B cell (primary cell): ENCODE measurements at regions not wholly inside any gene's neighbourhood (a gene's known extent, or its start where the extent isn't known, plus 50 kb on each side); places are given as distances from the start of the nearest gene placed in this dataset.

ENCODE experiments used
- ATAC-seq: fragments of 200-7000 bp; cut with Tn5 transposase; one replicate; pipeline ENCODE4 v1.10.0; 2021; ENCODE audit warnings: low read depth, mild to moderate bottlenecking, moderate number of reproducible peaks, moderate library complexity
- CTCF ChIA-PET: fragments of 350-600 bp; sonication (Branson Sonifier 250); formaldehyde crosslinking; loops from one replicate; lab custom pipeline; 2021; ENCODE audit warnings: antibody characterized with exemption, inconsistent platforms; lab: Charles Lee
- POLR2A ChIA-PET: fragments of 350-600 bp; sonication (Branson Sonifier 250); formaldehyde crosslinking; loops from one replicate; lab custom pipeline; 2021; ENCODE audit warnings: antibody characterized with exemption; lab: Charles Lee
- DNase-seq: peaks from one replicate; pipeline ENCODE4 v3.0.0; 2013
- H2AFZ ChIP-seq: 2 replicates; pipeline ENCODE4 v1.6.1; 2012; ENCODE audit warnings: mild to moderate bottlenecking, low read depth, low read length; ENCODE audit not compliant: insufficient read depth, poor library complexity, severe bottlenecking
- H3K27ac ChIP-seq, 2 donors: 1 replicate in 1 of 2; 2 replicates in 1 of 2; pipeline ENCODE4 v1.5.1; 2012 to 2013; ENCODE audit warnings: low read length in 2 of 2, mild to moderate bottlenecking in 2 of 2, moderate library complexity in 1 of 2
- H3K27me3 ChIP-seq, 4 experiments: fragments of 200-600 bp in 1 of 4; sonication (generic) in 1 of 4; replicated peaks in 1 of 4; 1 replicate in 2 of 4; 2 replicates in 2 of 4; pipeline versions ENCODE4 v1.6.1 to v1.7.0; 2013 to 2016; ENCODE audit warnings: low read length in 3 of 4, mild to moderate bottlenecking in 2 of 4, mixed read lengths in 1 of 4, moderate library complexity in 1 of 4; ENCODE audit not compliant: insufficient read depth in 4 of 4, control insufficient read depth in 3 of 4; ENCODE audit errors: control extremely low read depth in 1 of 4
- H3K36me3 ChIP-seq, 2 experiments: replicated peaks in 1 of 2; 1 replicate in 1 of 2; 2 replicates in 1 of 2; pipeline versions ENCODE4 v1.6.1 to v1.7.1; 2013; ENCODE audit warnings: low read length in 1 of 2; ENCODE audit not compliant: insufficient read depth in 2 of 2, control insufficient read depth in 1 of 2; ENCODE audit errors: control extremely low read depth in 1 of 2, extremely low read depth in 1 of 2
- H3K4me1 ChIP-seq, 2 donors: fragments of 200-600 bp in 1 of 2; sonication (generic) in 1 of 2; 1 replicate in 1 of 2; 2 replicates in 1 of 2; pipeline versions ENCODE4 v1.5.1 to v1.6.1; 2013 to 2017; ENCODE audit warnings: low read length in 2 of 2; ENCODE audit not compliant: control insufficient read depth in 2 of 2, insufficient read depth in 2 of 2
- H3K4me2 ChIP-seq: replicated peaks from 2 replicates; pipeline ENCODE3; 2012; ENCODE audit warnings: mild to moderate bottlenecking, low read depth, low read length; ENCODE audit not compliant: poor library complexity, severe bottlenecking
- H3K4me3 ChIP-seq, 5 experiments: fragments of 200-600 bp in 1 of 5; sonication (generic) in 1 of 5; 1 replicate in 3 of 5; 2 replicates in 2 of 5; pipeline versions ENCODE4 v1.5.1 to v1.7.0; 2011 to 2016; ENCODE audit warnings: low read length in 4 of 5, mild to moderate bottlenecking in 4 of 5, low read depth in 2 of 5, control low read depth in 1 of 5, moderate library complexity in 1 of 5; ENCODE audit not compliant: insufficient read depth in 1 of 5; ENCODE audit errors: control extremely low read depth in 1 of 5, extremely low read depth in 1 of 5
- H3K79me2 ChIP-seq: fragments of 200-600 bp; sonication (generic); one replicate; pipeline ENCODE4 v1.6.0; 2016; ENCODE audit warnings: low read length; ENCODE audit not compliant: control insufficient read depth, insufficient read depth
- H3K9ac ChIP-seq: fragments of 200-600 bp; sonication (generic); 2 replicates; pipeline ENCODE4 v1.6.1; 2017; ENCODE audit warnings: mild to moderate bottlenecking, low read length, moderate library complexity
- H3K9me3 ChIP-seq, 3 donors: one replicate each; pipeline versions ENCODE4 v1.6.1 to v1.7.1; 2013; ENCODE audit warnings: low read length in 2 of 3; ENCODE audit not compliant: control insufficient read depth in 2 of 3, insufficient read depth in 1 of 3; ENCODE audit errors: control extremely low read depth in 1 of 3
- H4K20me1 ChIP-seq: 2 replicates; pipeline ENCODE4 v1.6.0; 2012; ENCODE audit warnings: mild to moderate bottlenecking, low read length; ENCODE audit not compliant: insufficient read depth, control insufficient read depth, poor library complexity, severe bottlenecking
- H3K27ac Mint-ChIP-seq: one replicate; pipeline ENCODE4 v1.8.0; 2021; ENCODE audit warnings: mixed read lengths
- H3K27me3 Mint-ChIP-seq: one replicate; pipeline ENCODE4 v1.8.0; 2021; ENCODE audit warnings: mixed read lengths
- H3K4me1 Mint-ChIP-seq: one replicate; pipeline ENCODE4 v1.8.0; 2021; ENCODE audit warnings: mixed read lengths
- H3K4me3 Mint-ChIP-seq: one replicate; pipeline ENCODE4 v1.8.0; 2021; ENCODE audit warnings: mixed read lengths
- H3K9me3 Mint-ChIP-seq: one replicate; pipeline ENCODE4 v1.8.0; 2022; ENCODE audit warnings: mixed read lengths; ENCODE audit not compliant: insufficient read depth
- CTCF ChIP-seq: fragments of 200-600 bp; IDR thresholded peaks from one replicate; pipeline ENCODE4 v1.8.0; 2022; ENCODE audit warnings: antibody characterized with exemption, mild to moderate bottlenecking
- EZH2 ChIP-seq: IDR thresholded peaks from 2 replicates; pipeline ENCODE4 v1.6.1; 2012; ENCODE audit warnings: borderline replicate concordance, low read depth, mild to moderate bottlenecking, moderate library complexity, low read length; ENCODE audit not compliant: insufficient read depth, poor library complexity, severe bottlenecking
- WGBS: methylation state at CpG from one replicate; pipeline ENCODE4 v1.1.5; 2013; ENCODE audit warnings: missing lambda C conversion rate; ENCODE audit not compliant: insufficient coverage; 5-methylcytosine and 5-hydroxymethylcytosine counted together
- intact Hi-C: fragments of 100-400 bp; cut with micrococcal nuclease; formaldehyde crosslinking; loops from one replicate; pipeline ENCODE4 v1.10.0; 2022

GRCh38 chr10:32153252-32153651 lies 97.0 kb upstream of the KIF5B start:
- Histone ChIP-seq H3K27me3 (no peaks in the 10 kb centered on the region), H3K4me2 (no peak overlapping the region), H3K4me3 (no peak overlapping the region), H3K9ac (no peak overlapping the region), H4K20me1 (no peaks in the 10 kb centered on the region), H3K27ac (no peak overlapping the region), H3K4me1 (no peaks in the 10 kb centered on the region), H3K36me3 (no peaks in the 10 kb centered on the region), H3K9me3 (peaks cover 5 to 12% (median 6%) of the 10 kb centered on the region in 3 donors), H2AFZ (no peak overlapping the region), H3K79me2 (no peaks in the 10 kb centered on the region)
- H3K4me3 Mint-ChIP-seq: no peak overlapping the region
- ChIA-PET POLR2A (no interaction called here), CTCF (no interaction called here)
- H3K9me3 Mint-ChIP-seq: peaks cover 4% of the 10 kb centered on the region
- peaks cover 9% of the 10 kb centered on the region for H3K27me3 Mint-ChIP-seq
- intact Hi-C loops: no loop called here
- WGBS: no CpG with 5 or more reads among the region's 4 CpGs
- ATAC-seq (no peak), DNase-seq (no peak)
- no peak overlapping the region for H3K27ac Mint-ChIP-seq
- no peaks in the 10 kb centered on the region for H3K4me1 Mint-ChIP-seq
- no peak for TF ChIP-seq EZH2
- TF ChIP-seq CTCF: no peak

DNA sequence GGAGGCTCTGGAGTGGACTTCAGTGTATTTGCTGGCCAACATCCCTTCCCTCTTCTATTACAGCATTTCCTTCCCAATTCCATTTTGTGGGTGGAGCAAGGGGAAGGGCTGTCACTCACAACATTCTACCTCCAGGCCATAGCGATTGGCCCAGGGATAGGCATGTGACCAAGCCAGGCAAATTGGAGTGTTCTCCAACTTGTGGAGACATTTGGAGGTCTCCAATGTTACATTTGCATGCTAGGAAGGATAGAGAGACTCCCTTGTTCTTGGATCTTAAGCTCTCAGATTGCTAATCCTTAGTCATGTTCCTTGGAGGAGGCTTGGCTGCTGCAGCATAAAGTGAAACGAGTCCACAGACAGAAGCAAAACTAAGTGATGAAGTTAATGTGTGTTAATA lies 95.6 kb upstream of the KIF5B start:
- Mint-ChIP-seq H3K27me3 (peaks cover 9% of the 10 kb centered on the region), H3K4me3 (no peak overlapping the region), H3K9me3 (peaks cover 7% of the 10 kb centered on the region), H3K4me1 (no peaks in the 10 kb centered on the region), H3K27ac (no peak overlapping the region)
- Histone ChIP-seq H3K36me3 (no peaks in the 10 kb centered on the region), H3K9ac (no peak overlapping the region), H4K20me1 (no peaks in the 10 kb centered on the region), H3K4me3 (no peak overlapping the region), H3K27ac (no peak overlapping the region), H2AFZ (no peak overlapping the region), H3K4me1 (no peaks in the 10 kb centered on the region), H3K79me2 (no peaks in the 10 kb centered on the region), H3K27me3 (no peaks in the 10 kb centered on the region), H3K4me2 (no peak overlapping the region), H3K9me3 (peaks cover 5 to 15% (median 6%) of the 10 kb centered on the region in 3 donors)
- ChIA-PET POLR2A (no interaction called here), CTCF (no interaction called here)
- no peak for ATAC-seq
- WGBS: 86% methylated on average over 1 of the region's 2 CpGs
- intact Hi-C loops: no loop called here
- DNase-seq: no peak
- TF ChIP-seq EZH2: no peak
- TF ChIP-seq CTCF: no peak
